K562 (cell line): ENCODE measurements at regions not wholly inside any gene's neighbourhood (a gene's known extent, or its start where the extent isn't known, plus 50 kb on each side); places are given as distances from the start of the nearest gene placed in this dataset.

ENCODE experiments used
- ATF6 ChIP-seq: sonication (generic); formaldehyde crosslinking; IDR thresholded peaks from 2 replicates; pipeline ENCODE4 v1.4.0; 2020; ENCODE audit warnings: mild to moderate bottlenecking, missing genetic modification reagents
- CC2D1A ChIP-seq: fragments of 450-650 bp; IDR thresholded peaks from 2 replicates; pipeline ENCODE4 v1.6.1; 2017; ENCODE audit warnings: mild to moderate bottlenecking
- DIDO1 ChIP-seq: fragments of 450-650 bp; IDR thresholded peaks from 2 replicates; pipeline ENCODE4 v1.6.1; 2016; ENCODE audit warnings: low read depth, missing biosample characterization, missing genetic modification characterization
- E2F8 ChIP-seq: fragments of 450-650 bp; IDR thresholded peaks from 2 replicates; pipeline ENCODE4 v1.7.1; 2018; ENCODE audit warnings: mild to moderate bottlenecking, low read depth; ENCODE audit not compliant: partially characterized antibody
- E4F1 ChIP-seq: fragments of 250-450 bp; sonication (Bioruptor Pico); IDR thresholded peaks from 2 replicates; pipeline ENCODE4 v1.5.0; 2021; ENCODE audit warnings: mild to moderate bottlenecking, borderline replicate concordance
- EP300 ChIP-seq: IDR thresholded peaks from 2 replicates; pipeline ENCODE4 v1.6.1; 2012; ENCODE audit warnings: low read length, improper control_type of control experiment
- KHSRP ChIP-seq: fragments of 450-650 bp; IDR thresholded peaks from 2 replicates; pipeline ENCODE4 v1.6.1; 2017
- NFATC3 ChIP-seq: fragments of 450-650 bp; IDR thresholded peaks from 2 replicates; pipeline ENCODE4 v1.6.1; 2017; ENCODE audit warnings: mild to moderate bottlenecking
- NFE2 ChIP-seq: IDR thresholded peaks from 2 replicates; pipeline ENCODE4 v1.6.1; 2014; ENCODE audit warnings: antibody characterized with exemption, low read depth
- PHB ChIP-seq: fragments of 250-450 bp; sonication (Bioruptor Pico); IDR thresholded peaks from 2 replicates; pipeline ENCODE4 v1.5.0; 2021
- ZNF431 ChIP-seq: sonication (generic); formaldehyde crosslinking; IDR thresholded peaks from 2 replicates; pipeline ENCODE4 v1.8.0; 2022; ENCODE audit warnings: mild to moderate bottlenecking, missing genetic modification reagents
- ZNF655 ChIP-seq: fragments of 250-450 bp; sonication (Bioruptor Pico); IDR thresholded peaks from 2 replicates; pipeline ENCODE4 v1.5.0; 2021
- ZNF830 ChIP-seq: fragments of 250-450 bp; sonication (Bioruptor Pico); IDR thresholded peaks from 2 replicates; pipeline ENCODE4 v1.5.0; 2021; ENCODE audit warnings: mild to moderate bottlenecking
- TF ChIP-seq, protein P1 (sequence below): fragments of 450-650 bp; IDR thresholded peaks from 2 replicates; pipeline ENCODE4 v1.6.1; 2018; ENCODE audit warnings: mild to moderate bottlenecking, low read depth; ENCODE audit not compliant: partially characterized antibody
- TF ChIP-seq, protein P2 (sequence below): fragments of 450-650 bp; formaldehyde crosslinking; IDR thresholded peaks from 2 replicates; pipeline ENCODE4 v1.4.0; 2020; ENCODE audit warnings: mild to moderate bottlenecking, moderate library complexity

DNA sequence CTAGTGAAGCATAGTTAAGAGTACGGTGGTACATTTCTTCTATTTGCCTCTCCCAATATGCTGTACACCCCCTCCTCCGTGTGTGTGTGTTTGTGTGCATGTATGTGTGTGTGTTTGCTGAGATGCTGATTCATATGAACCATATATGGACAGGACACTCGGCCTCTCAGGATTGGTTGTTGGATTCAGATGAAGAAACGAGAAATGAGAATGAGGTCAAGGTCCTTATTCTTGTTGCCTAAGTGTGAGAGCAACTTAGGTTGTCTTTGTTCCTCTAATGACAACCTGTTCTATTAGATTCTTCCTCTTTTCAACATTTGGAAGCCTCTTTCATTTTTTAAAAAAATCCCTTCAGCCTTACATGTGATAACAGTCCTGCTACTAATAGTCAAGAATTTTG lies 1387.6 kb downstream of the STIM2 start (continued):
- TF ChIP-seq, protein P1, sequence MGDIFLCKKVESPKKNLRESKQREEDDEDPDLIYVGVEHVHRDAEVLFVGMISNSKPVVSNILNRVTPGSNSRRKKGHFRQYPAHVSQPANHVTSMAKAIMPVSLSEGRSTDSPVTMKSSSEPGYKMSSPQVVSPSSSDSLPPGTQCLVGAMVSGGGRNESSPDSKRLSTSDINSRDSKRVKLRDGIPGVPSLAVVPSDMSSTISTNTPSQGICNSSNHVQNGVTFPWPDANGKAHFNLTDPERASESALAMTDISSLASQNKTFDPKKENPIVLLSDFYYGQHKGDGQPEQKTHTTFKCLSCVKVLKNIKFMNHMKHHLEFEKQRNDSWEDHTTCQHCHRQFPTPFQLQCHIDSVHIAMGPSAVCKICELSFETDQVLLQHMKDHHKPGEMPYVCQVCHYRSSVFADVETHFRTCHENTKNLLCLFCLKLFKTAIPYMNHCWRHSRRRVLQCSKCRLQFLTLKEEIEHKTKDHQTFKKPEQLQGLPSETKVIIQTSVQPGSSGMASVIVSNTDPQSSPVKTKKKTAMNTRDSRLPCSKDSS = no peak
- TF ChIP-seq, protein P2, sequence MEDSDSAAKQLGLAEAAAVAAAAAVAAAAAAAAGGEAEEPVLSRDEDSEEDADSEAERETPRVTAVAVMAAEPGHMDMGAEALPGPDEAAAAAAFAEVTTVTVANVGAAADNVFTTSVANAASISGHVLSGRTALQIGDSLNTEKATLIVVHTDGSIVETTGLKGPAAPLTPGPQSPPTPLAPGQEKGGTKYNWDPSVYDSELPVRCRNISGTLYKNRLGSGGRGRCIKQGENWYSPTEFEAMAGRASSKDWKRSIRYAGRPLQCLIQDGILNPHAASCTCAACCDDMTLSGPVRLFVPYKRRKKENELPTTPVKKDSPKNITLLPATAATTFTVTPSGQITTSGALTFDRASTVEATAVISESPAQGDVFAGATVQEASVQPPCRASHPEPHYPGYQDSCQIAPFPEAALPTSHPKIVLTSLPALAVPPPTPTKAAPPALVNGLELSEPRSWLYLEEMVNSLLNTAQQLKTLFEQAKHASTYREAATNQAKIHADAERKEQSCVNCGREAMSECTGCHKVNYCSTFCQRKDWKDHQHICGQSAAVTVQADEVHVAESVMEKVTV = no peak
- no peak for TF ChIP-seq ZNF431 (CRISPR knock-in tag)
- TF ChIP-seq NFATC3 = no peak
- no peak for TF ChIP-seq E4F1
- no peak for TF ChIP-seq CC2D1A
- no peak for TF ChIP-seq DIDO1 (tag)
- TF ChIP-seq ZNF655 (CRISPR knock-in tag) = no peak
- no peak for TF ChIP-seq EP300
- no peak for TF ChIP-seq ZNF830
- TF ChIP-seq KHSRP = no peak
- no peak for TF ChIP-seq PHB
- TF ChIP-seq ATF6 (CRISPR knock-in tag) = no peak
- no peak for TF ChIP-seq NFE2
- no peak for TF ChIP-seq E2F8
